ENCODE measurements at regions not wholly inside any gene's neighbourhood (a gene's known extent, or its start where the extent isn't known, plus 50 kb on each side); places are given as distances from the start of the nearest gene placed in this dataset.

GRCh38 chr7:131265227-131265626, 62.4 kb upstream of the MKLN1 start:
- TF ChIP-seq EZH2 (IDR thresholded peaks at IDR 0.05; ENCODE audit: borderline replicate concordance, low read depth, low read length, poor library complexity, severe bottlenecking) (no peak), CTCF (conservative IDR thresholded peaks at IDR 0.05; ENCODE audit: low read depth, low read length) (no peak)
- Histone ChIP-seq H3K4me1 (ENCODE audit: insufficient read depth, low read length, poor library complexity, severe bottlenecking) (no peaks in the 10 kb centered on the region), H3K27ac (ENCODE audit: low read depth, low read length, poor library complexity, severe bottlenecking) (no peak overlapping the region), H3K27me3 (replicated peaks; ENCODE audit: insufficient read depth, low read depth, low read length, poor library complexity) (no peaks in the 10 kb centered on the region), H3K4me3 (ENCODE audit: low read depth, low read length, poor library complexity, severe bottlenecking) (no peak overlapping the region), H3K36me3 (ENCODE audit: insufficient read depth, low read length, poor library complexity, severe bottlenecking) (no peaks in the 10 kb centered on the region), H3K9me3 (ENCODE audit: low read depth, low read length, poor library complexity, severe bottlenecking) (no peaks in the 10 kb centered on the region)
- ChIA-PET POLR2A (ENCODE audit: low non-redundant PET) (no interaction called here), CTCF (no interaction called here)
- intact Hi-C loops (cut with micrococcal nuclease; ENCODE audit: unreplicated experiment): no loop called here
- DNase-seq (ENCODE audit: low spot score): no peak
- BruUV-seq (replicated peaks): no TSS peak

- intact Hi-C loops (cut with micrococcal nuclease; ENCODE audit: unreplicated experiment): no loop called here
Observed at GRCh38 chr7:131267631-131268030, 60.0 kb upstream of the MKLN1 start.

GRCh38 chr7:131268906-131269305, 58.8 kb upstream of the MKLN1 start:
- TF ChIP-seq EZH2 (IDR thresholded peaks at IDR 0.05; ENCODE audit: borderline replicate concordance, low read depth, low read length, poor library complexity, severe bottlenecking) (no peak), CTCF (conservative IDR thresholded peaks at IDR 0.05; ENCODE audit: low read depth, low read length) (no peak)
- DNase-seq (ENCODE audit: low spot score): no peak
- intact Hi-C loops (cut with micrococcal nuclease; ENCODE audit: unreplicated experiment): no loop called here
- no peak overlapping the region for H3K4me3 ChIP-seq (ENCODE audit: low read depth, low read length, poor library complexity, severe bottlenecking)
- ChIA-PET CTCF (no interaction called here), POLR2A (ENCODE audit: low non-redundant PET) (no interaction called here)
- no peak overlapping the region for H3K27ac ChIP-seq (ENCODE audit: low read depth, low read length, poor library complexity, severe bottlenecking)
- no peaks in the 10 kb centered on the region for H3K9me3 ChIP-seq (ENCODE audit: low read depth, low read length, poor library complexity, severe bottlenecking)
- no peaks in the 10 kb centered on the region for H3K36me3 ChIP-seq (ENCODE audit: insufficient read depth, low read length, poor library complexity, severe bottlenecking)
- no TSS peak for BruUV-seq (replicated peaks)
- no peaks in the 10 kb centered on the region for H3K4me1 ChIP-seq (ENCODE audit: insufficient read depth, low read length, poor library complexity, severe bottlenecking)
- H3K27me3 ChIP-seq (replicated peaks; ENCODE audit: insufficient read depth, low read depth, low read length, poor library complexity): no peaks in the 10 kb centered on the region

More at GRCh38 chr7:131267631-131268030, 60.0 kb upstream of the MKLN1 start:
- no peak overlapping the region for H3K27ac ChIP-seq (ENCODE audit: low read depth, low read length, poor library complexity, severe bottlenecking)
- no peaks in the 10 kb centered on the region for H3K9me3 ChIP-seq (ENCODE audit: low read depth, low read length, poor library complexity, severe bottlenecking)
- ChIA-PET CTCF (no interaction called here), POLR2A (ENCODE audit: low non-redundant PET) (interaction anchor here (0.5 kb wide), 1 partner anchor 21 kb away, joined by 3 read pairs; no protein-coding TSS in a partner anchor)
- no TSS peak for BruUV-seq (replicated peaks)
- H3K27me3 ChIP-seq (replicated peaks; ENCODE audit: insufficient read depth, low read depth, low read length, poor library complexity): no peaks in the 10 kb centered on the region
- H3K4me1 ChIP-seq (ENCODE audit: insufficient read depth, low read length, poor library complexity, severe bottlenecking): no peaks in the 10 kb centered on the region
- H3K4me3 ChIP-seq (ENCODE audit: low read depth, low read length, poor library complexity, severe bottlenecking): no peak overlapping the region
- DNase-seq (ENCODE audit: low spot score): no peak
- TF ChIP-seq CTCF (conservative IDR thresholded peaks at IDR 0.05; ENCODE audit: low read depth, low read length) (no peak), EZH2 (IDR thresholded peaks at IDR 0.05; ENCODE audit: borderline replicate concordance, low read depth, low read length, poor library complexity, severe bottlenecking) (no peak)
- no peaks in the 10 kb centered on the region for H3K36me3 ChIP-seq (ENCODE audit: insufficient read depth, low read length, poor library complexity, severe bottlenecking)

Measured in A673 (cell line).